ENCODE measurements at regions not wholly inside any gene's neighbourhood (a gene's known extent, or its start where the extent isn't known, plus 50 kb on each side); places are given as distances from the start of the nearest gene placed in this dataset.

GRCh38 chrX:74211911-74212310 lies 92.1 kb upstream of the ZCCHC13 start:
- TF ChIP-seq CTCF (IDR thresholded peaks at IDR 0.05; ENCODE audit: low read depth, low read length, poor library complexity, severe bottlenecking) (no peak), EZH2phosphoT487 (IDR thresholded peaks at IDR 0.05; ENCODE audit: borderline replicate concordance, low read length) (no peak)

All from DOHH2 (cell line).